NCI-H1092 treated with DMSO at 0.1 percent for 48 hours (cell line): ENCODE measurements at regions not wholly inside any gene's neighbourhood (a gene's known extent, or its start where the extent isn't known, plus 50 kb on each side); places are given as distances from the start of the nearest gene placed in this dataset.

Experiments
- DNase-seq: peaks from one replicate; lab custom pipeline; 2025; lab: John Stamatoyannopoulos, UW

DNA sequence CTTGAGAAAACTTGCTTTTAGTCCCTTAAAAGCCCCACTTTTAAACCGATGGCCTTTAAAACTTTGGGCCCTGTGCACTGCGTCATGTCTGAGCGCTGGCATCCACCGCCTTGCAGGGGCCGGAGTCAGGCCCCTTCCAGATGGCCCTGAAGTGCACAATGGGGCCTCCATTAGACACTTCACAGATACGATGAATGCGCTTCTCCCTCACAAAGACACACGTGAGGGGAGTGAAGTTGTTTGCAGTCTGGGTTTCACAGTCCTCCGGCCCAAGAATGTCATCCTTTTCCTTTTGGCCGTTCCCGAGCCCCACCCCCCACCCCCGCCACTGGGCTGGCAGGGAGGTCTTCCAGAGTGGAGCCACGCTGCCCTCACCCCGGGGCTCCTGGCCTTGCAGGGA, 415.1 kb upstream of the SALL3 start:
- no peak for DNase-seq

DNA sequence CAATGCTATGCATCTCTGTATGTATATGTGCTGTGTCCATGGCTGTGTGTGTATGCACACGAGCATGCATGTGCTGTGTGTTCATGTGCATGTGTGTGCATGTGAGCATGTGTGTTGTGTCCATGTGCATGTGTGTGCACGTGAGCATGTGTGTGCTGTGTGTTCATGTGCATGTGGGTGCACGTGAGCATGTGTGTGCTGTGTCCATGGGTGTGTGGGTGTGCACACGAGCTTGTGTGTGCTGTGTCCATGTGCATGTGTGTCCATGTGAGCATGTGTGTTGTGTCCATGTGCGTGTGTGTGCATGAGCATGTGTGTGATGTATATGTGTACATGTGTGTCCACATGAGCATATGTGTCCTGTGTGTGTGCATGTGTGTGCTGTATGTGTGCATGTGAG, 414.4 kb upstream of the SALL3 start:
- no peak for DNase-seq

DNA sequence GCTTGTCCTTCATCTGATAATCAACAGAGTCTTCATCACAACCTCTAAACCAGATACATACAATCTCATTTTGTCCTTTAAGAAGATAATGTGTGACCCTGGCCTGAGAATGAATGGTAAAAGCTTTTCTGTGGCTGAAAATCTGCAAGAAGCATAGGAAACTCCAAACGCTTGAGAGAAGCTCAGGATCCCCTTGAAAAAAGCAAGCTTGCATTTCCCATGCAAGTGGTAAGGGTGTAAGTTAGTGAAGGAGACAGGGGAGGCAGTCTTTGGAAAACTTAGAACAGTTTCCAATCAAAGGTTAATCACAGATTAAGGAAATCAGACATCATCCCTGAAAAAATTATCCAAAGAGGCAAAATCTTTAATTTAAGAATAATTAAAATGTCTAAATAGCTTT, 413.6 kb upstream of the SALL3 start:
- no peak for DNase-seq

DNA sequence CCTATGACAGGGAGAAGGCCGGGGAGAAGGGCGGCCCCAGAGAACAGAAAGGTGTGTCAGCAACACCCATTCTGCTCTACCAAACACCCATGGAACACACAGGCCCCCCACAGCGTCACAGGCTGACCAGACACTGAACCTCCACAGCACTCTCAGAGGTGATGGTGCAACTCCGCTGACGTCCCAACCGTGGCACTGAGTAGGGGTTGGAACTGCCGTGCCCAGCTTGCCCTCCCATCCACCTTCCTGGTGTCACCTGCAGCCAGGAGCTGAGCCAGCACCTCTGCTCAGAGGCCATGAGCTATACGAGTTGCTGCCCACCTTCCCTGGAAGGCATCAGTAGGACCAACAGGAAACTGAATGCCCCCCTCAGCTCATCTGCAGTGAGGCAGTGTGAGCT, 412.9 kb upstream of the SALL3 start:
- no peak for DNase-seq

DNA sequence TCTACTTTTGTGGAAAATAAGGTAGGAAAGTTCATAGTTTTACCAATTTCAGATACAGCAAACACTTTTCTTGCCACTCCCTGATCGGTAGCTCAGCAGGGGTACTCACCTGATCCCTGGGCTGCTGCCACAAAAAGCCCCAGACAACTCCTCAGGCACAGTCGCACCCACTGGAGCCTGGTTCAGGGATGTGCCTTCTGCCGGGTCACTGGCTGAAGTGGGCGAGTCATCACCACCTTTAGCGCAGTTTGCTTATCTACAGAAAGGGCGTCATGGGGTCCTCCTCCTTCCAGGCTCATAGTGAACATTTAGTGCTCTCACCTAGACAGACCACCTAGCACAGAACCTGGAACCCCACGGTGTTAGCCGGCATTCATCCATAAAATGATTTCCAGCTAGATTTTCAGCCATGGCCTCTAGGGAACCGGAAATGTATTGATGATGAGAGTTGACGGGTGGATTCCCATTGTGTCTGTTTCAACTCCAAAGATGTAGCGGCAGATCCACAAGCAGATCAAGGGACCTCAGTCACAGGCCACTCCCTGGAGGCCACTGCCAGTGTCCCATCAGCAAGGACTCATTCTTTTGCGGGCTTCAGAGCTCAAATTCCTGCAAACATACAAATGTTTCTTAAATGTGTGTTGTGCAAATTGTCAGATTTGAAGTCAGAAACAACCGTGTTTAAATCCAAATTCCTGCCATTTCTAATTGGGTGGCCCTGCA, 408.4 kb upstream of the SALL3 start:
- no peak for DNase-seq

DNA sequence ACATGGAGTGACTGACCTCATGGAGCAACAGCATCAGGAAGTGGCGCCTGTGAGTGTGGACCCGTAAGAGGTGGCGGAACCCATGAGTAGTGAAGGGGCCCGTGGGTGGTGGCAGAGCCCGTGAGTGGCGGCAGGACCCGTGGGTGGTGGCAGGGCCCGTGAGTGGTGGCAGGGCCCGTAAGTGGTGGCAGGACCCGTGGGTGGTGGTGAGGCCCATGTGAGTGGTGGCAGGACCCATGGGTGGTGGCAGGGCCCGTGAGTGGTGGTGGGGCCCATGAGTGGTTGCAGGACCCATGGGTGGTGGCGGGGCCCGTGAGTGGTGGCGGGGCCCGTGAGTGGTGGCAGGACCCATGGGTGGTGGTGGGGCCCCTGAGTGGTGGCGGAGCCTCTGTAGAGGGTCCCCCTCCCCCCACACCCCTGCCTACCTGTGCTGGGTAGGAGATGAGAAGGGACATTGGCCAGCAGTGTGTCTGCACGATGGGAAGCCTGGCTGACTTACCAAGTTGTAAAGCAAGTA, 407.7 kb upstream of the SALL3 start:
- DNase-seq, result no peak

DNA sequence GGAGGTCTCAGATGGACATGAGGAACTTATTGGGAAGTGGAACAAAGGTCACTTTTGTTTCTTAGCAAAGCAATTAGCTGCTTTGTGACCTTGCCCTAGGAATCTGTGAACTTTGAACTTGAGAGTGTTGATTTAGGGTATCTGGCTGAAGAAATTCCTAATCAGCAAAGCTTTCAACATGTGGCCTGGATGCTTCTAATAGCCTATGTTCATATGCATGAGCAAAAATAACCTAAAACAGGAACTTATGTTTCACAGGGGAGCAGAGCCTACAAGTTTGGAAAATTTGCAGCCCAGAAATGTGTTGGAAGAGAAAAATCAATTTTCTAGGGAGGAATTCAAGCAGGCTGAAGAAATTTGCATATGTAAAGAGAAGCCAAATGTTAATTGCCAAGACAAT, 405.8 kb upstream of the SALL3 start:
- no peak for DNase-seq

DNA sequence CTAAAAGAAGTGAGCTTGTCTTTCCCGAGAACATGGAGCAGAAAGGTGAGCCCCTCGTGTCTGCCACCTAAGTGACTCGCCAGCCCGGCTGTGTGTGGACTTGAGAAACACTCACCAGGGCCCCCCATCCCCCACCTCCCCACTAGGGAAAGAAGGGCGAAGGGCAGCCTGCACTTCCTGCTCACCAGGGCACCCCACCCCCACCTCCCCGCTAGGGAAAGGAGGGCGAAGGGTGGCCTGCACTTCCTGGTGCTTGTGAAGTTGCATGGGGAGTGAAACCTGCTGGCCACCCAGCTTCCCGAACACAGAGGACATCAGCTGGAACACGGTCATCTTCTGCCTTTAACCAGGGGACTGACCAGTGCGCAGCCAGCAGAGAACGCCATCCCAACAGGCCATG, 402.7 kb upstream of the SALL3 start:
- no peak for DNase-seq

DNA sequence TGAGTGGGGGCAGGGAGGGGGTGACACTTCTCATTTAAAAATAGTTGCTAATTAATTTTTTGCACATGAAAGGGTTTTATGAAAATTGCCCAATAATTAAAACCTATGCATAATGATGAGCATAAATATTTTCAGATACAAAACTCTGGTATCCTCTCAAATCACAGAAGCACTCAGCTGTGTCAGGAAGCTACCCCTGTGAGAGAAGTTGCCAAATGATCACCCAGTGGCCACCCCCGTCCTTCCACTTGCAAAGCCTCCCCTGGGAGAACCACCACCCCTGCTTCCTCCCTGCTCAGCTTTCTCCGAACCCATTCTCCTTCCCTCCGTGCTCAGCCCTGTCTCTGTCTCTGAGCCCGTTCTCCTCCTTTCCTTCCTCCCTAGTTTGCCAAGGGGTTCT, 400.2 kb upstream of the SALL3 start:
- DNase-seq, result no peak

DNA sequence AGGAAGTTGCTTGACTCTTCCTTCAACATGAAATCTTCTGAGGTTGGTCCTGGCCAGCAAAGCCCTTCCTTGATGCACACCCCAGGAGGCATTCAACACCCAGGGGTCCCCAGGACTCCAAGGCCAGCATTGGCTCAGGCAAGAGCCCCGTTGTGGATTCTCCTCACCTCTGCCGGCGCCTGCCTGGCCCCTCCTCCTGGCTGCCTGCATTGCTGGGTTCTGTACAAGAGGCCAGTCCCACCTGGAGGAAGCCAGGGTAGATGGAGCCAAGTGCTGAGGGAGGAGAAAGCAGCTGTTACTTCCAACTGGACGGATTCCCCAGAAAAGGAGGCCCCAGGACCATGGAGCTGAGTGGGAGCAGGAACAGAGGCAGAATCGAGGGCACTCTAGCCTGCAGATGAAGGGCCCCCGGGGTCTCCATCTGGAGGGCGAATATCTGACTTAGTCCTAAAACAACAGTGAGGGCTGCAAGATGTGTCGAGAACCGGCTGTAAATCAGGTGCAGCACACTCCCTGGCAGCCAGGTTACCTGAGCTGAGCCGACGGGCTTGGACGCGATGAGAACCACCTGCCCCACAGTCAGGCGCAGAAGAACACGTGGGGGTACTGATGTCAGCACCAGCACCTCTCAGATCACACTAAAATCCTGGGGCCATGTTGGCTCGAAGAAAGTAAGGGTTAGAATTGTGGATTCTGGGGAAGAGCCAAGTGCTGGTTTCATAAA, 399.6 kb upstream of the SALL3 start:
- no peak for DNase-seq

DNA sequence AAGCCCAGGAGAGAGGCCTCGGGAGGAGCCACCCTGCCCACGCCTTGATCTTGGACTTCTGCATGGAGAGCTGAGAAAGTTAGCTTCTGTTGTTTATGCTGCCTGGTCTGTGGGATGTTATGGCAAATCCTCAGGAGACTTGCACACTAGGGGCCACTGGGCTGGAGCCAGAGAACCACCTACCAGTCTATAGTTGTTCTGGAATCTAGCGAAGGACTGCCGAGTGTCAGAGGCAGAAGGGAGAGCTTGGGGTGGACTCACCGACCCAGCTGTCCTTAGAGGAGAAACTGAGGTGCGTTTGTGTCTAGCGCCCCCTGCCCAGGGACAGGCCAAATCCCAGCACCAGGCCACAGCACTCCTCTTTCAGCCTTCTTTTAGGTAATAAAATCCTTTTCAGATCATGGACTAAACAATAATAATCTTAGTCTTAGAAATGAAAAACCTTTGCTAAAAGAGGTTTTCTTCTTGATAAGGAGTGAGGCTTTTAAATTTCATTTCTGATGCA, 398.7 kb upstream of the SALL3 start:
- no peak for DNase-seq

DNA sequence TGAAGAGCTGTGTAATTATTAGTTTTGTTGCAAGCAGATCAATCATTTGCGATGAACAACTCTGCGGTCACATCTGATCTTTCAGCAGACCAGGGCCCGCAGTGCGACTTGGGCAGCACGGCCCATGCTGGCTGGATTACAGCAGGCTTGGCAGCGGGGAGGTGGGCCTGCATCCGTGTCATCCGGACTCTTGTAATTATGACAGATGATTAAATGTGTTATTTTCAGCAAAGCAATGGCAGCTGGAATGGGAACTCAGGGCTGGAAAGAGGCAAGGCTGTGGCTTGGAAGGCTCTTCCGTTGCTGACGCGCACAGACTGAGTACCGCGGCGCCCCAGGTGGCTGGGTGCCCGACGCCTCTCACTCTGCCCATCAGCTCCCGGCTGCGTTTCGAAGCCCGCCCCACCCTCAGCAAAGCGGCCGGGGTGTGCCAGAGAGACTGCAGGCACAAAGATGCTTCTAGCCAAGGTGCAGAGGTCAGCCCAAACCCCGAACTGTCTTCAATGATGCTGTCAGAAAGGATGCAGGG, 397.4 kb upstream of the SALL3 start:
- no peak for DNase-seq

DNA sequence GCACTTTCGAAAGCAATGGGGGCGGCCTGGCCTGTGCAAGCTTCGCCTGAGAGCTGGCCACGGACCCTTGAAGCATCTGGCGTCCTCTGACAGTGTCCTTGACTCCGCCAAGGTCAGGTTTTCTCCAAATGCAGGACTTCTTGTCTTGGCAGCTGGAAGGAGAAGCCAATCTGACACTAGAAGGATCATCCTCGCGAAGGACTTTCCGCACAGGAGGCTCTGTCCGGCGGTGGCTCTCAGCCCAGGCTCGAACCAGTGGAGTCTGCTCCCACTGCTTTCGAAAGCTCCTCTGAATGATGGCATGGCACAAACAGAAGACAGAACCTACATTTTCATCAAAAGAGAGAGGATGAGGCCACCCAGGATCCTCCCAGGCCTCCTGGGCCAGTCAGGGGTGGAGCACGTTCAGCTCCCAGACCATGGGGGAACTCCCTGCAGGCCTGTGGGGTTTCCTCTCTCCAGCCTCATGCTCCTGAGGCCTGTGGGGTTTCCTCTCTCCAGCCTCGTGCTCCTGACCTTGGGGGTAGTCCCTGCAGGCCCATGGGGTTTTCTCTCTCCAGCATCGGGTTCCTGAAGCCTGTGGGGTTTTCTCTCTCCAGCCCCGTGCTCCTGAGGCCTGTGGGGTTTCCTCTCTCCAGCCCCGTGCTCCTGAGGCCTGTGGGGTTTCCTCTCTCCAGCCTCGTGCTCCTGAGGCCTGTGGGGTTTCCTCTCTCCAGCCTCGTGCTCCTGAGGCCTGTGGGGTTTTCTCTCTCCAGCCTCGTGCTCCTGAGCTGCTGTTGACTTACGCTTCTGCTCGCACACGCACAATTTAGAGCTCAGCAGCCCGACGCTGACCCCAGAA, 396.5 kb upstream of the SALL3 start:
- no peak for DNase-seq

DNA sequence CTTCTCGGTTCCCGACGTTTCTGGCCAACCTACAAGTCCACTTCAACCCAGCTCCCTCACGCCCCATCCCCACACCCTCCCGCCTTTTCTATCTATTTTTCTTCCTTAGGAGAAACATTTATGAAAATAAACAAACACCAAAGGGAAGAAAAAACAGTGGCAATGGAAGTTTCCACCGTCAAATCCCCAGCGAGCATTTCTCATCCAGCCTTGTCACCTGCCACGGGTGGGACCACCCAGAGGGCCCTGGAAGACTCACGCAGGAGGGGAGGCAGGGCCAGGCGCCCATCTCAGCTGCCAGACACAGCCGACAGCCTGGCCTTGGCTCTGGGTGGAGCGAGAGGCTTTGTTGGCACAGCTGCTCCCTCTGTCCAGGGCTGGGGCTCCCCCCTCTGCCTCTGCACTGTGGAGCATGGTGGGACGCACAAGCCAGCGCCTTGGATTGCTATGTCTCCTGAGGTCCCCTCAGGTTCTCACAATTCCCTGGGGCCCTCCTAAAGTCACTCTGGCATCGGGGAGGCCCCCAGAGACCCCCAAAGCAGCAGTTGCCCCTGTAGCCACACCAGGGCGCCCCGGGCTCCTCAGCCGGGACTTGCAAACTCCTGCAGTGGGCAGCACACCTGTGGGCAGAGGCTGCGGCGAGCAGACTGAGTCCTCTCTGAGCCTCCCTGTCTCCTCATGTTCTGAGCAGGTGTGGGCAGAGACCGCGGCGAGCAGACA, 395.7 kb upstream of the SALL3 start:
- peak; percentile 25 for DNase-seq

DNA sequence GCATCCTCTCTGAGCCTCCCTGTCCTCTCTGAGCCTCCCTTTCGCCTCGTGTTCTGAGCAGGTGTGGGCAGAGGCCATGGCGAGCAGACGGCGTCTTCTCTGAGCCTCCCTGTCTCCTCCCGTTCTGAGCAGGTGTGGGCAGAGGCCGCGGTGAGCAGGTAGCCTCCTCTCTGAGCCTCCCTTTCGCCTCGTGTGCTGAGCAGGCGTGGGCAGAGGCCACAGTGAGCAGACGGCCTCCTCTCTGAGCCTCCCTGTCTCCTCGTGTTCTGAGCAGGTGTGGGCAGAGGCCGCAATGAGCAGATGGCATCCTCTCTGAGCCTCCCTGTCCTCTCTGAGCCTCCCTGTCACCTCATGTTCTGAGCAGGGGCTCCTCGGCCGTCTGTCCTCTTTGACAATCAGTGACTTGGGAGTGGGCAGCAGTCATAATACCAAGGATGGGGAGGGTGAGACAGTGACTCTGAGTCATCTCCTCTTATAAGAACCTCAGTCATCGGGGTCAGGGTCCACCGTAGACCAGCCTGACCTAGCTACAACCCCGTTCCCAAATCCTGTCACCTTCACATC, 395.1 kb upstream of the SALL3 start:
- no peak for DNase-seq

DNA sequence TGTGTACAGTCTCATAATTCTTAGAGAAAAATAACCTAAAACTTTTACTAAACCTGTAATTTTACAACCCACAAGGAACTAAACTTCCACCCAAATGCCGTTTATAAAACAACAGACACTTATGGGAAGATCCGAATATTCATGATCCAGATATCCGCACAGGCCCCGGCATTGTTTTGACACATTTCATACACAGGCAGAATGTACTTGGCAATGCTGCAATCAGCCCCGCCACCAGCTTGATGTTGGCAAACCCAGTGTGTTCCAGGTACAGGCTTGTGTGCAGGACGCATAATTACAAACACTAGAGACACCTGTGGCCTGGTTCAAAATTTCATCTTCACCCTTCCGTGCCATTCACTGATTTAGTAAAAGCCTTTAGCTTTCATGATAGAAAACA, 393.0 kb upstream of the SALL3 start:
- DNase-seq, result no peak

DNA sequence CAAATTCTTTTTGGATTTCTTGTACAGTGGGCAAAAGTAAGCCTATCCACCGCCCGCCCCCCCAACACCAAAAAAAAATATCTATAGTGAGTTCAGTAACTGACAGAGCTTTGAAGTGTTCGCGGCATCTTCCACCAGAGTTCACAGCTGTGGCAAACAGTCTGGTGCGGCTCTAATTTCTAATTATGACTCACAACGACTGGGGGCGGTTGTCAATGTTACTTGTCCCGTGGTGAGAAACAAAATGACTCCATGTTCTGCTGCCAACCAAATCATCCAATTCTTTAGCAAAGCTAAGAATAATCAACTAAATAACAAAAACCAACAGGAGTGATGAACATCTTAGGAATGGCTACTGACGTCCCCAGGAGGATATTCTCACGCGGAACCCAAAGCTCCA, 392.5 kb upstream of the SALL3 start:
- DNase-seq, result no peak

DNA sequence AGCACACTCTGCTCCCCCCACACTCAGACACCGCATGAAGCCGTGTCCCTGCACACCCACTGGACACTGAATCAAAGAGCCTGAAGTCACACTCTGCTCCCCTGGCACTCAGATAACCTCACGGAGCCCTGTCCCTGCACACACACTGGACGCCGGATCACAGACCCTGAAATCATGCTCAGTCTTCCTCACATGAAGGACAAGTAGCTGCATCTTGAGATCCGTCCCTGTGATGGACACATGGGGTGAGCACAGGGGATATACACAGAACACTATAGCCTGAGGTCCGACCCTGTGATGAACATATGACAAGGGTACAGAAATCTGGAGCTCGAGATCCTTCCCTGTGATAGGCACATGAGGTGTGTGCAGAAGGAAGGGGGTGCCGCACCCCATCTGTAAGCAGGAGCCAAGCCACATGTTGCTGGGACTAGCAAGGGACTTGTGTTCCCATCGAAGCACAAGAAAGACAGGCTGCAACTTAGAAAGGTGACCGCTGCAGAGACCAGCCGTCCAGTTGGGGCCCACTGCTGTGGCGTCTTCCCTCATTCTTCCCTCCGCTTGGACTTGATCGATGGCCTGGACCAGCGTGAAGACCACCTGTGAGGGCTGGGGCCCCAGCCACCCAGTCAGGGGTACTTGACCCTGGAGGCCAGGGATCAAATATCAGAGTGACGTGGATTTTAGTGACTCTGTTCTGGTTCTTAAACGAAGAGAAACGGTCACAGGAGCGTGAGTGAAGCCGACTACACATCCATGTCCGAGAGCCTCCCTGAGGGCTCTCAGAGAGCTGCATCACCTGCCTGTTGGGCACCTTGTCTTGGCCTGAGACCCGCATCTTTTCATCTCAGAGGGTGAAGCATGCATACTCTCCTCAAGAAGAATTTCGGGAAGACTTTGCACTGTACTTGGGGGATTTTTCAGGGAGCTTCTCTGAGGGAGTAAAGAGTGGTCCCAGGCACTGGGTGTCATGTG, 391.7 kb upstream of the SALL3 start:
- no peak for DNase-seq

DNA sequence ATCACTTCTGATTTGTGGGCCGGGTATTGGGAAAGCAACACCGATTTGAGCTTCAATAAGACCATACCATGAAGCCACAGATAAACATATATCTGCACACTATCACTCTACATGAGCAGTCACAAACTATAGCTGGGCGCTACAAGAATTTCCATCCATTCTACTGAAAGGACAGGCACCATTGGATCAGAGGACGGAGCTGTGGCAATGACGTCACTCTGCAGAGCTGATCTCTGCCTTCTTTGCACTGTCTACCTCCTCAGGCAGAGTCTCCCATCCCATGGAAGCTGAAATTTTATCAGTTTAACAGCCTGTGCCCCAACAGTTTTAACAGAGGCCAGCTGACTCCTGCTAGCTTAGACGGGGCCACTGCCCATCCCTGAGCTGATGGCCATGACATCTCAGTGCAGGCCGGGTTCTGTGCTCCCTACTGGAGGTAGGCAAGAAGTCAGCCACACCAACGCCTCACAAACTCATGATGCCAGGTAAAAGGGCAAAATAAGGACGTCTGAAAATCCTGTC, 389.6 kb upstream of the SALL3 start:
- no peak for DNase-seq

DNA sequence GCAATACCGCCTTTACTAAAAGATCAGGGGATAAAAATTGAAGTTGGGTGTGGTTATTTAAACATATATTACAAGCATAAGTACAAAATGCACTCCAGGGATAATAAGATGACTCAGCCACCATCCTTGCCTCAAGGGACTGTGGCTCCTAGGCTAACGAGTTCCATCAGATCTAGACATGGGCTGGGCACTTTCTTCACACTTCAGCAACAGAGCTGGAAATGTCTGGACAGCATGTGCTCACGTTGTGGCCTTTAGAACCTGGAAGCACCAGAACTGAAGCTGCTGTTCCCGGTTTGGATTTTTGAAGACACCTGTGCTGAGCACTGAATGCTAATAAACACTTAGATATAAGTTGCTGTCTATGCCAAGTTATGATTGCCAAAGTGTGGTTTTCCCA, 384.2 kb upstream of the SALL3 start:
- no peak for DNase-seq
